Esophagus squamous epithelium (tissue), 4 donors: ENCODE measurements at regions not wholly inside any gene's neighbourhood (a gene's known extent, or its start where the extent isn't known, plus 50 kb on each side); places are given as distances from the start of the nearest gene placed in this dataset.

ENCODE experiments used
- CTCF ChIP-seq, 6 experiments: fragments of 450-650 bp in 4 of 6; fragments of 200-600 bp in 2 of 6; sonication (generic) in 2 of 6; IDR thresholded peaks; one replicate each; pipeline ENCODE4 v1.5.1; 2016 to 2019; ENCODE audit warnings: antibody characterized with exemption in 6 of 6, mild to moderate bottlenecking in 4 of 6, moderate library complexity in 4 of 6
- POLR2A ChIP-seq, 4 donors: fragments of 450-650 bp; IDR thresholded peaks; one replicate each; pipeline ENCODE4 v1.6.1; 2017; ENCODE audit warnings: antibody characterized with exemption in 4 of 4, mild to moderate bottlenecking in 4 of 4, moderate library complexity in 3 of 4

GRCh38 chr10:113252650-113253618 lies 299.9 kb upstream of the HABP2 start:
- no peak for TF ChIP-seq CTCF (IDR thresholded peaks at IDR 0.05)
- no peak for TF ChIP-seq POLR2A (IDR thresholded peaks at IDR 0.05)
